ENCODE measurements at regions not wholly inside any gene's neighbourhood (a gene's known extent, or its start where the extent isn't known, plus 50 kb on each side); places are given as distances from the start of the nearest gene placed in this dataset.

- TF ChIP-seq CTCF (IDR thresholded peaks at IDR 0.05; ENCODE audit: insufficient read depth, low read depth, low read length) (no peak), EZH2 (IDR thresholded peaks at IDR 0.05; ENCODE audit: insufficient read depth, low read length) (no peak)
Measured at GRCh38 chr7:80971225-80971624, 52.4 kb upstream of the SEMA3C start.

Measured in astrocyte (in vitro differentiated cells and primary cell).